NCI-H774 (cell line): ENCODE measurements at regions not wholly inside any gene's neighbourhood (a gene's known extent, or its start where the extent isn't known, plus 50 kb on each side); places are given as distances from the start of the nearest gene placed in this dataset.

ENCODE experiments used
- DNase-seq: peaks from one replicate; lab custom pipeline; 2025; lab: John Stamatoyannopoulos, UW

DNA sequence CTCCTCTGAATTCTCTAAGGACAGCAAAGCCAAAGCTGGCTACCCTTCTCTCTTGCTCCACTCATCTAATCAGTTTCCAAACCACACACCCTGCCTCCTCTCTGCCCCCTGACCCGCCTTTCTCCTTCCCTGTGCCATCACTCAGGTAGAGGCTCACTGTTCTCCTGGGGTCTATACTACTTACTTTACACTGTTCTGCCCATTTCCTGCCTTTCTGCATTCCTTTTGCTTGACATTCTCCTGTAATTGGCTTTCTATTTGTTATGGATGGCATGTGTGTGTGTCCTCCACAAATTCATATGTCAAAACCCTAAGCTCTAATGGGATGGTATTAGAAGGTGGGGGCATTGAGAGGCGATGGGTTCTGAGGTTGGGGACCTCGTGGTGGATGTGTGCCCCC is 675.2 kb upstream of the ID2 start:
- no peak for DNase-seq

DNA sequence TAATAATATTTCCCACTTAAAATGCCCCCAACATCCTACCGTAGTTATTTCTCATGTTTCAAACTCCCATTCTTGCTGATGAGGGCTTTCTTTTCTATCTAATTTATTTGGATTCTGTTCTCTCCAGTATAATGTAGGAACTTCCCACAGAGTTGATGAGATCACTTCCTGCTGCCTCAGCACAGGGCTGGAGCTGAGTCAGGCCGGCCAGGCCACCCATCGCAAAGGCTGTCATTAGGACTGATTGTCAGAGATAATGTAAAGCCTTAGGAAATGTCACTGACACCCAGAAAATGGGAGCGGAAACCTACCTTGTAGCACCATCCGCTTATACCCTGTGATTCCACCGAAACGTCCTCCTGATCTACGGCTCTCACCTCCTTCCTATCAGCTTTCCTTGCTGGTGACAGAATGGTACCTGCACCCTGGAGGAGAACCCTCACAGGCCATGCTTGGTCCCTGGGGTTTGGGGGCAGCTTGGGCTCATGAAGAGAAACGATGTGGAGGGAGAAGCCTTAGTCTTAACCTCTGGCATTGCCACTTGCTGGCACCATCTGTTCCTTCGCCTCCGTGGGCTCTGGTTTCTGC is 672.8 kb upstream of the ID2 start:
- DNase-seq = no peak

DNA sequence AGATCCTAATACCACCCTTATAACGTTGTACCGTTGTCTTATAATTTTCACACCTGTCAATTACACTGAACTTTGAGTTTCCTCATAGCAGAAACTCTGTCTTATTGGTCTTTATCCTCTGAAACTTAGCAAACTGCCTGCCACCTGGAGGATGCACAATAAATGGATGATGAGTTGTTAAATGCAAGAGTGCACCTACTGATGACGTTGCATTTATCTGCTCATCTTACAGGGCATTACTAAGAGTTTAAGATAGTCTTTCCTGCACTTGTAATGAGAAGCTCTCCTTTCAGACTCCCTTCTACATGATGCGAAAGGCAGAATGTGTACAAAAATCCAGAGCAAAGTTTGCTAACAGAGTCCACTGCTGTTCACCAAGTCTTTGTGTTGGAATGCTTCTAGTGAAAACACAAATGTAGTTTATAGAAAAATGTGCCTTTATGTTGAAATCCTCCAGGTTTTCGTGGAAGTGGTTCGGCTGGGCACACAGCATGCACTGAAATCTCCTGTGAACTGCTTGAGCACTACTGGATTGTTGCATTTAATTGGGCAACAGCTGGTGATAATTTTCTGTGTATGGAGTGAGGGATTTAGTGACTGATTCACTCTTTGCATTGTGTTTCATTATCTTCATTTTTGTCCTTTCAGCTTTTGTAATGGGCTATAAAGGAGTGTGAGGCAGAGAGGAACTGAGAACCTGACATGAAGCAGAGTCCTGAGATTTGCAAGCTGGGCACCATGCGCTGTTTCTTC is 665.8 kb upstream of the ID2 start:
- DNase-seq = no peak

DNA sequence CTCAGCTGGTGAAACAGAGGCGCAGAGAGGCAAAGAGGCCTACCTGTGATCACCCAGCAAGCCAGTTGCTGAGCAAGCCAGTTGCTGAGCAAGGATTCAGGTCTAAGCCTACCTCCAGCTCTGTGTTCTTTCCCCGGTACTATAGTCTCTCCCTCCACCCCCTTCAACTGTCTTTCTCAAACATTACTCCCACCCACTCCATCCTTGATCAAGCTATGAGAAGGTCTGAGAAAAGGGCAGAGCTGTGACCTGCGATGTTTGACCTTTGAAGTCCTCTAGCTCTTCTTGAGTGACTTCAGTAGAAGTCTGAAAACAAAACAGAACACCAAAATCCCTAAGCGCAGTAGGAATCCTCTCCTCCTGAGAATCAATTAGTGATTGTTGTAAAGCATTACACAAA is 665.2 kb upstream of the ID2 start:
- DNase-seq = no peak

DNA sequence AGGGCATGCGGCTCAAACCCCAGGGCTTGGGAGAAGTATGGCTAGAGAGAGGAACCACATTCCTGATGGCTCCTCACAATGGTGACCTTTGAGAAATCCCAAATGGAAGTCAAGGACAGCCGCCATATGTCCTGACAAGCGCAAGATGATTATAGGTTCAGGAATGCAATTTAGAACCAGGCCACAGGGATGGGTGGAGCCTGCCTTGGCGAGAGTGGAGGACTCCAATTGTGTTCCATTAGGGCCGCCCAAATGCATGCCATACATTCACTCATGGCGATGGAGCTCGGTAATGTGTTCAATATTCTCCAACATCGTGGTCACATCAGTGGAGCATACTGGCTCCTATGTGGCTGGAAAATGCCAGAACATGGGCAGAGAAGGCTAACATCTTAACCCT is 662.9 kb upstream of the ID2 start:
- no peak for DNase-seq

DNA sequence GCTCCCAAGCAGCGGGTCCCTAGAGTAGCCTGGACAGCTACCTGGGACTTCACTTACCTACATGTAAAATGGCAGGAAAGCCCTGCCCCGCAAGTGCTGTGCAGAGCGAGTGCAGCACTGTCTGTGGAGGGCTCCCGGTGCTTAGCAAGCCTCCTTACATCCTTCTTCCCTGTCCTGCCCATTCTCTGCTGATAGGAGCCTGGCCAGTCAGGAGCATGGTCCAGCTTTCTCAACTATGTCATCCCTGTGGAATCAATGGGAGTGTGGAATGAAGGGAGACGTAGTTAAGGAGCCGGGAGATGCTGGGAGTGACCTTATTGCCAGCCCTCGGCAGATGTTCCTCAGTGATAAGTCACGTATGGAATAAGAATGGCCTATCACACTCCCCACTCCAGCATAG is 661.9 kb upstream of the ID2 start:
- DNase-seq = no peak

DNA sequence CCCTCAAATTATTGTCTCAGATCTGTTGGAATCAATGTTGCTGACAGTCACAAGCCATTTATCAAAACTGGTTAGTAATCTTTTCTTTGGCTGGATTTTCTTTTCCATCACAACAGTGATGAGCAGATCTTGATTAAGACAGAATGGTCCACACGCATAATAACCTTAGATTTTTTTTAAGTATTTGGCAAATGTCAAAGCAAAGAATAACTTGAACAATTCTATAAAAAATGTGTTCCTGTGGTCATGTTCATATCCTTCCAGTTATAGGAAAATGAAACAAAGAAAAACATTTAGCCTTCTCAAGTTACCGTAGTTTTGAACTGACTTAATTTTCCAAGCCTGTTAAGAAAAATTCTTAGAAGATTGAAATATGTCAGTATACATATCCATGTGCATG is 659.9 kb upstream of the ID2 start:
- no peak for DNase-seq

DNA sequence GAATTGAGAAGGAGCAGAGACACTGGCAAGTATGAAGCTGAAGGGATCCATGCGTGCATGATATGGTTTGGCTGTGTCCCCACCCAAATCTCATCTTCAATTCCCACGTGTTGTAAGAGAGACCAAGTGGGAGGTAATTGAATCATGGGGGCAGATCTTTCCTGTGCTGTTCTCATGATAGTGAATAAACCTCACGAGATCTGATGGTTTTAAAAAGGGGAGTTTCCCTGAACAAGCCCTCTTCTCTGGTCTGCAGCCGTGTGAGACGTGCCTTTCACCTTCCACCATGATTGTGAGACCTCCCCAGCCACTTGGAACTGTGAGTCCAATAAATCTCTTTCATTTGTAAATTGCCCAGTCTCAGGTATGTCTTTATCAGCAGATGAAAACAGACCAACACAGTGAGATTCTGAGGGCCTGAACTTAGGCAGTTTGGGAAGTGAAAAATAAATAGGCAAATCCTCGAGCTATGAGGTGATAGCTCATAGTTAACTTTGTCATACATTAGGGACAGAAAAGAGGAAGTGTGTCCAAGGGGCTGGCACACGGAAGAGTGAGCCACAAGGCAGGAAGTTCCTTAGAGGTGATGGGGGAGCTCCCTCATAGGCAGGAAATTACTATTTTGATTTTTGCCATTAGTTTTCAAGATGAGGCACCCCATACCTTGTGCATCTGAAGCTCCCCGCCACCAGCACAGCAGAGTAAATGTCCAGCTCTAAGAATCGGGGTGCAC is 658.8 kb upstream of the ID2 start:
- DNase-seq = no peak

DNA sequence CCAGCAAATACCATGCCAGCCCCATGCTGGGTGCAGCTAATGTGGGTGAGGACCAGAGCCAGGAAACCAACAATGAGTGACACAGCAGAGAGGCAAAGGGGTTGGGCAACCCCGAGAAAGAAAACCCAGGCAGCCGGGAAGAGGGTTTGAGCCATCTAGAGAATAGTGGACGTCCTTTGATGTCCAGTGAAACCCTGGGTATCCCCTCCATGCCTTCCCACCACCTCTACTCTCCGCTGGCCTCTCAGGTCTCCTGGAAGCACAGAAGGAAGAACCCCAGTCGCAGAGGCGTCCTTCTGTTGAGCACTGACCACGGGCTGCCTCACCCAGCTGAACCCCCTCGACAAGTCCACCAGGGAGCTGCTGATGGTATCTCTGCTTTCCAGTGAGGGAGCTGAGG is 657.4 kb upstream of the ID2 start:
- no peak for DNase-seq

DNA sequence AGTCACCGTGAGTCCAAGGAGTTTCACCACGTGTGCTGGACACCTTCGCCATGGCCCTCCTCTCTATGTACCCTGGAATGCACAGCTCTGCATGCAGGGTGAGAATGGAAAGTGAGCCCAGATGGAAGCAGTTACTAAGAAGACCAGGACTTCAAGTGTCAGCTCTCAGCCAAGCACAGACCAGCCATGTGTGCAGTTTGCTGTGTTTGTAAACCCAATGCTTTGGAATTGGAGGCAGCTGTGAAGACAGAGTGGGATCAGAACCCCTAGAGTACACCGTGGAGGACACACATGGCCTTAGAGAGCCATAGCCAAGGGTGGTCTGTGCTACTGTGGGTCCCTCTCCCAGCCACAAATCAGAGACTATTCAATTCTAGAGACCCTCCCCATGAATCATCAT is 655.5 kb upstream of the ID2 start:
- no peak for DNase-seq

DNA sequence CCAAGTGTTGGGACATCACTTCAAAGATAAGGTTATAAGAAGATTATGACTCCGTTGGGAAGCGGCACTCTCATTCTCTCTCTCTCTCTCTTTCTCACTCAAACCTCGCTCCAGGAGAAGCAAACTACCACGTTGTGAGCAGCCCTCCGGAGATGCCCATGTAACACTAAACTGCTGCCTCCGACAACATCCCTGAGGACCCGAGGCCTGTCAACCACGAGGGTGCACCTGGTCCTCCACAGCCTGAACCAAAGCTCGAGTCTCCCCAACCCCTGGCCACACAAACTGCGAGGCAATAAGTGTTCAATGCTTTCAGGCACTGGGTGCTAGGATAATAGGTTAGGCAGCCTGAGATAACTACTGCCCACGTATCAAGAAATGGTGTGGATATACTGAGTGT is 654.5 kb upstream of the ID2 start:
- no peak for DNase-seq

DNA sequence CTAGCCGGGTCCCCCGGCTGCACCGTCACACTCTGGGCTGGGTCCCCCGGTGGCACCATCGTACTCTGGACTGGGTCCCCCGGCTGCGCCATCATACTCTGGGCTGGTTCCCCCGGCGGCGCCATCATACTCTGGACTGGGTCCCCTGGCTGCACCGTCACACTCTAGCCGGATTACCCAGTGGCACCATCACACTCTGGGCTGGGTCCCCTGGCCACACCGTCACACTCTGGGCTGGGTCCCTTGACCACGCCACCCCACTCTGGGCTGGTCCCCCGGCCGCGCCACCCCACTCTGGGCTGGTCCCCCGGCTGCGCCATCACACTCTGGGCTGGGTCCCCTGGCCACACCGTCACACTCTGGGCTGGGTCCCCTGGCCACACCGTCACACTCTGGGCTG is 653.8 kb upstream of the ID2 start:
- no peak for DNase-seq

DNA sequence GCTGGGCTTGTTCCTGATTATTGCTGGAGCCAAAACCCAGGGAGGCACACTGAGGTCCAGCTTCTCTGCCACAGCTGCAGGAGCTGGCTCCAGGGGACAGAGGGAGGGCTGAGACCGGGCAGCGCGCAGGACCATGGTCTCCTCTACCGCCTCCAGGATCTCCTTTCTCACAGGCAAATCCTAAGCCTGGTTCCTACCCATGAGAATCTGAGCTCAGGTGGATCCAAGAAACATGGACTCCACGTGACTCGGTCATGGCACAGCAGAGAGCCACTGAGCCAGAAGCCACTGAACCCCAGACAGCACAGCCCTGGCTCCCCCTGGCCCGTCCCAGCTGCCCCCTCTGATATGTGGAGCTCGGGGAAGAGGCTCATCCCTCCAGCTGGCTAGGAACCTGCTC is 653.4 kb upstream of the ID2 start:
- DNase-seq = no peak

DNA sequence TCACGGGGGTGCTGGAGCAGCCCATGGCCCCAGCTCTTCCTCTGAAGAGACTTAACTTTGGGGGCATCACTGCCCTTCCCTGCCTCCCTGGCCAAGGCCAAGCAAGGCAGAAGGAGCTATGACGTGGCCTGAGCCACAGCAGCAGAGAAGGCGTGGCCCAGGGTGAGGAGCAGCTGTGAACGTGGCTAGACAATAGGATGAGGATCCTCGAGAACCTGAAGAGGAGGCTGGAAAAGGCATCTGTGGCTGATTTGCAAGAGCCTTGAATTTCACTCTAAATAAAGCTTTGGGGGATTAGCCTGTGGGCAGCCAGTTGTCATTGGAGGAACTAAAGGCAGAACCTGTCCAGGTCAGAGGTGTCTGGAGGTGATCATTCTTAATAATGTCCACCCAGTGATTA is 652.9 kb upstream of the ID2 start:
- no peak for DNase-seq

DNA sequence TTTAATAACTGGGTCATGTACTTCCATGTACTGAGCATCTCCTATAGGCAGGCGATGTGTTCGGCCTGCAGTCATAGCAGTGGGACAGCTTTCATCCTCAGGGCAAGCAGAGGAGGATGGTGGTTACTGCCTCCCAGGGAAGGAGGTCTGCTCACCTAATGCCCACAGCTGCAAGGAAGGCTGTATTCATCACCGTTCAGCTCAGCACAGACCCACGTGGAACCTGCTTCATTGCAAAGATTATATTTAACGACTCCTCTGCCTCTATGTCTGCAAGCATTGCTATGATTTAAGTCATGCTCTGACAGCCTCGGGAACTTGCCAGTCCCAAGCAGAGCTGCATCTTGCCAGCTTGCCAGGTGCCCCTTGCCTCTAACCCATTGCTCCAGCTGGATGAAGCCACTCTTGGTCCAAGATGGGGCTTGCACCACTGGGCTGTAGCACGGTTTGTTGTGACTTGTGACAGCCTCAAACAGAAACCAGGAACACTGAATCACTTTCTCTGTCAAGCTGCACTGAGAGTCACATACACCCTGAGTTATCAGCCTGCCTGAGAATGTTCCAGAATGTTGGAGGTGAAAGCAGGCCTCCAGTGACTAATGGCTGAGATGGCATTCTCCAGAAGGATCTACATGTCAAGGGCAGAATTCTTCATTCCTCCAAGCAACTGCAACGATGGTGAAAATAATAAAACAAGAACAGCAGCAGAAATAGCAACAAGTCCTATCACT is 651.1 kb upstream of the ID2 start:
- no peak for DNase-seq

DNA sequence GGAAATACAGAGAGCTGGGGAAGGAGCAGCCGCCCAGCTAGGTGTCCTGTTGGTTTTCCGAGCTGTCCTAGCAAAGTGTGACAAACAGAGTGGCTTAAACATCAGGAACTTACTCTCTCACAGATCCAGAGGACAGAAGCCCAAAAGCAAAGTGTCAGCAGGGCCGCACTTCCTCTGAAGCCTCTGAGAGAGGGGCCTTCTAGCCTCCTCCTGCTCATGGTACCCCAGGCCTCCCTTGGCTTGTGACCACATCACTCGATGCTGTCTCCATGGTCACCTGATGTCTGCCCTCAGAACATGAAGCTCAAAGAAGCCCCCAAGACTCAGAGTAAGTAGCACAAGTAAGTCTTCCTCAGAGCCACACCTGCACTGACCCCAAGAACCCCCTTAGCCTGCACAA is 650.5 kb upstream of the ID2 start:
- DNase-seq = no peak

DNA sequence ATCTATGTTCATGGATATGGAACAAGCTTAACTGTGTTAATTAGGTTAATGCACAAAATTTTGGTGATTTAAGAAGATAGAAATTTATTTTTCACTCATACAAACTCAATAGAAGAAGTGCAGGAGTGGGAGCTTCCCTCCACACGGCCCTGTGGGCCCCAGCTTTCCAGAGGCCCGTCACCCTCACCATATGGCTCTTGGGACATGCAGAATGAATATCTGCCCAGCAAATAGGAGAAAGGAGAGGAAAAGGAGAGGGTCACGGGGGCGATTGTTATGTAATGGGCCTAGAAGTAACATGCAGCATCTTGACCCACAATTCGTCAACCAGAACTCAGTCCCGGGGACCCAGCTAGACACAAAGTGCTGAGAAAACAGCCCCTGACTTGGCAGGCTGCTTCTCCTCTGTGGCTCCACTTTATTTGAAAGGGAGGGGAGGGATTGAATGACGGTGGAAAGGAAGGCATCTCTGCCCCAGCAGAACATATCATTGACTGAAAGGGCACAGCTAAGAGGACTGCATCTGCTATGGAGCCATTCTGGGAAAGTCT is 648.2 kb upstream of the ID2 start:
- no peak for DNase-seq

DNA sequence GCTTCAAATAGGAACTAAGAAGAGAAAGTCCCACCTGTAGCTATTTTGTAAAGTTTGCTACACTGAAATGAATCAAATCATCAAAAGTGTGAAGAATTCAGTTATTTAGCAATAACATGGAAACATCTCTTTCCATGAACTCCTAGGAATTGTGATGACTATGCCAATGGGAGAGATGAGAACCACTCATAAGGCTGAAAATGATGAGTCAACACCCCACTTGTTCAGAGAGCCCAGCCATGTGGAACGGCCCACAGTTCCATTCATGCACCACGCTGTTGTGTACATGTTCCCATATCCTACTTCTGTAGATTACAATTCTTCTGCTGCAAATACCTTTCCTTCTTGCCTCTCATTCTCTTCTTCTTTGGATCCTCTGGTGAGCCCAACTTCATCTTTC is 645.5 kb upstream of the ID2 start:
- no peak for DNase-seq

DNA sequence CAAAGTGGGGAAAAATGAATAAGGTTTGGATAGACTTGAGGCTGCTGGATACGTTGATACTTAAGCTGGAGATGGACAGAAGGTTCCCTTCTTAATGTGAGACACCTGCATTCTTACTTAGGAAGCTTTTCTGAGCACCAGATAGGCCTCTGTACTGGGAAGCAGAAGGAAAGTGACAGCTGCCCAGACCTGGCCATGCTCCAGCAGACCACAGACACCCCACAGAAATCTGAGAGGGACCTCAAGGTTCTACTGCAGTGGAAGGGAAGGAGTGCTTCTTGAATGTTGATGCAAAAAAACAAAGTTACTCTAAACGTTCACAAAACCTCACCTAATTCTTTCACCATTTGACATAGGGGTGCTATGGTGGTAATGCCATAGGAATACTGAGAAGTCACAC is 642.1 kb upstream of the ID2 start:
- DNase-seq = no peak

DNA sequence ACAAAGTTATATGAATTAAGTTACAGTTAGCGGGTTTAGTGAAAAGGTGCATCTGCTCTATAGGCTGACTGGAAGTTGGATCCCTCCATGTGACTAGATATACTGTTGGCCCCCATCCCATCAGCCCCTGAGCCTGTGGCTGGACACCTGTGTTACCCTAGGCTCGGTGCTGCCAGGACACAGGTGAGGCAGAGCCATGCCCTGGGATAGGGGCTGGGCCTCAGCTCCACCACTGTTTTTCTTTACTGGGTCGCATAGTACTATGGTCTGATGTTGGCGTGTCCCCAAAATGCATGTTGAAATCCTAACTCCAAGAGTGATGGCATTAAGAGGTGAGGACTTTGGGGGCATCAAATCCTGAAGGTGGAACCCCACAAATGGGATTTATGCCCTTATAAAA is 638.6 kb upstream of the ID2 start:
- no peak for DNase-seq

DNA sequence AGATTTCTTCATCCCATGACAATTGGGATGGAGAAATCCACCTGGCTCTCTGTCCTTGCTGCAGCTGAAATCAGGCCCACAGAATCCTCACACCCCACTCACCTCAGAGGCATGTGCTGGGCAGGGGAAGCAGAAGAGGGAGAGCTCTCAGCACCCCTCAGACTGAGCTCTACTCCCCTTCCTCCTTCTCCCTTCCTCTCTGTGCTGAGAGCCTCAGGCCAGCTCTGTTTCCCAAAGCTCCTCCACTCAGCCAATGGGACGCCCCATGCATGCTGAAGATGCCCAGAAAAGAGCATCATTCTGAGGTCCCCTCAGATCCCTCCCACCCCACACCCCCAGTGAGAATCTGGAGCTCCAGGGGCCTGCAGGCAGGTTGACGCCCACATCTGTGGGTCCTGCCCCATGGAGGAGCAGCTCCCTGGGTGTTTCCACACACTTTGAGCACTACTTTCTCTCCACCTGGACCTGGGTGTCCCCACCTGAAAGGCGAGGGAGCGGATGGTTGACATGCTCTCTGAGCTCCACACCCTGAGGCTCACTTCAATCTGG is 637.7 kb upstream of the ID2 start:
- DNase-seq = no peak

DNA sequence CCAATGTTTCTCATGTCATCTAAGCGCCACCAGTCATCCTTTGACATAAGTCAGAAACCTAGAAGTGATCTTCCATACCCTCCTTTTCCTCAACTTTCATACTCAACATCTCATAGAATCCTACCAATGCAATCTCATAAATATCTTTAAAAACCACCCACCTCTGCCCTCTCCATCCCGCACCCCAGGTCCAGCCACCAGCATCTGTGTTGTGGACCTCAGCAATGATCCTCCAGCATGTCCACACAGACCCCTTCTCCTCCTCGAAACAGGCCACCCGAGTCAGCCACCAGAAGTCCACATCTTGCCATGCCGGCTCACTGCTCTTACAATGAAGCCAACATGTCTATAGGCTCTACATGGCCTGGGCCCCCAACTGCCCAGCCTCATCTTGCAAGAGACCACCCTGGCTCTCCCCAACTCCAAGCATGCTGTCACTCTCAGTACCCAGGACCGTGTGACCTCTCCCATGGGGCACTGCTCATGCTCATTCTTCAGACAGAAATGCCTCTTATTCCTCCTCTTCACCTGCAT is 636.7 kb upstream of the ID2 start:
- DNase-seq = no peak
